IMR-90 (cell line): ENCODE measurements at regions not wholly inside any gene's neighbourhood (a gene's known extent, or its start where the extent isn't known, plus 50 kb on each side); places are given as distances from the start of the nearest gene placed in this dataset.

Experiments
- ATAC-seq: fragments of 200-7000 bp; cut with Tn5 transposase; 2 replicates; pipeline ENCODE4 v1.9.1; 2020; ENCODE audit warnings: low read depth, mild to moderate bottlenecking, moderate library complexity
- BruUV-seq: library from RNA; stranded (reverse); fragments of 400-500 nt; replicated peaks from 2 replicates; lab custom pipeline; 2021; lab: Mats Ljungman, UMichigan
- CTCF ChIA-PET: fragments of 300-600 bp; formaldehyde crosslinking; extraction: SDS; loops from one replicate; lab custom pipeline; 2021; ENCODE audit warnings: antibody characterized with exemption; lab: Yijun Ruan, JAX
- POLR2A ChIA-PET: fragments of 300-600 bp; sonication (Branson Sonifier 250); formaldehyde crosslinking; loops from one replicate; lab custom pipeline; 2022; ENCODE audit warnings: antibody characterized with exemption; ENCODE audit not compliant: unreplicated experiment; lab: Charles Lee
- DNase-seq: peaks from one replicate; pipeline ENCODE4 v3.0.0; 2013
- H2AFZ ChIP-seq: replicated peaks from 2 replicates; pipeline ENCODE3; 2013; ENCODE audit warnings: low read length, mild to moderate bottlenecking; ENCODE audit not compliant: poor library complexity
- H2AK5ac ChIP-seq: 2 replicates; pipeline ENCODE4 v1.6.1; 2013; ENCODE audit warnings: low read depth, low read length, inconsistent platforms
- H2AK9ac ChIP-seq: replicated peaks from 2 replicates; pipeline ENCODE3; 2013; ENCODE audit warnings: mild to moderate bottlenecking, low read depth, low read length, moderate library complexity; ENCODE audit not compliant: poor library complexity
- H2BK120ac ChIP-seq: 2 replicates; pipeline ENCODE4 v1.6.1; 2013; ENCODE audit warnings: low read depth, low read length, inconsistent platforms
- H2BK15ac ChIP-seq: 3 replicates; pipeline ENCODE4 v1.6.1; 2013; ENCODE audit warnings: low read depth, low read length, inconsistent platforms
- H2BK20ac ChIP-seq: 2 replicates; pipeline ENCODE4 v1.6.1; 2013; ENCODE audit warnings: low read depth, mild to moderate bottlenecking, inconsistent platforms, low read length, moderate library complexity
- H2BK5ac ChIP-seq: 2 replicates; pipeline ENCODE4 v1.6.1; 2013; ENCODE audit warnings: mild to moderate bottlenecking, low read depth, low read length, inconsistent platforms; ENCODE audit not compliant: poor library complexity, severe bottlenecking
- H3K14ac ChIP-seq: replicated peaks from 2 replicates; pipeline ENCODE4 v1.6.1; 2013; ENCODE audit warnings: low read depth, low read length, inconsistent platforms
- H3K18ac ChIP-seq: 2 replicates; pipeline ENCODE4 v1.6.1; 2013; ENCODE audit warnings: low read depth, low read length, control low read depth
- H3K23ac ChIP-seq: 2 replicates; pipeline ENCODE4 v1.6.1; 2013; ENCODE audit warnings: low read depth, low read length, inconsistent platforms
- H3K27ac ChIP-seq: 2 replicates; pipeline ENCODE4 v1.5.1; 2013; ENCODE audit warnings: mild to moderate bottlenecking, control low read depth, low read length; ENCODE audit not compliant: insufficient read depth
- H3K27me3 ChIP-seq: 2 replicates; pipeline ENCODE4 v1.6.1; 2013; ENCODE audit warnings: low read length; ENCODE audit not compliant: control insufficient read depth, insufficient read depth
- H3K36me3 ChIP-seq: 2 replicates; pipeline ENCODE4 v1.6.1; 2013; ENCODE audit warnings: low read length, mixed read lengths; ENCODE audit not compliant: control insufficient read depth, insufficient read depth
- H3K4ac ChIP-seq: 2 replicates; pipeline ENCODE4 v1.6.1; 2013; ENCODE audit warnings: low read depth, low read length, inconsistent platforms
- H3K4me1 ChIP-seq: 2 replicates; pipeline ENCODE4 v1.6.1; 2013; ENCODE audit warnings: low read length, mixed read lengths; ENCODE audit not compliant: control insufficient read depth, insufficient read depth
- H3K4me2 ChIP-seq: 2 replicates; pipeline ENCODE4 v1.6.1; 2013; ENCODE audit warnings: low read depth, mild to moderate bottlenecking, control low read depth, low read length, moderate library complexity
- H3K4me3 ChIP-seq: 2 replicates; pipeline ENCODE4 v1.5.1; 2013; ENCODE audit warnings: low read depth, mild to moderate bottlenecking, control low read depth, low read length, moderate library complexity; ENCODE audit not compliant: insufficient read depth
- H3K56ac ChIP-seq: 2 replicates; pipeline ENCODE4 v1.6.1; 2013; ENCODE audit warnings: low read length, inconsistent platforms; ENCODE audit not compliant: insufficient read depth; ENCODE audit errors: extremely low read depth
- H3K79me1 ChIP-seq, 2 experiments: 2 replicates each; pipeline ENCODE4 v1.6.1; 2013; ENCODE audit warnings: low read length in 2 of 2, inconsistent platforms in 1 of 2, low read depth in 1 of 2
- H3K9ac ChIP-seq: 2 replicates; pipeline ENCODE4 v1.6.1; 2013; ENCODE audit warnings: low read depth, low read length, control low read depth
- H3K9me1 ChIP-seq: 2 replicates; pipeline ENCODE4 v1.6.1; 2013; ENCODE audit warnings: low read length, inconsistent platforms; ENCODE audit not compliant: insufficient read depth
- H3K9me3 ChIP-seq: 2 replicates; pipeline ENCODE4 v1.6.1; 2013; ENCODE audit warnings: low read length; ENCODE audit not compliant: control insufficient read depth, insufficient read depth
- H4K20me1 ChIP-seq: 2 replicates; pipeline ENCODE4 v1.6.1; 2013; ENCODE audit warnings: low read length, inconsistent platforms; ENCODE audit not compliant: insufficient read depth
- H4K5ac ChIP-seq: 2 replicates; pipeline ENCODE4 v1.6.1; 2013; ENCODE audit warnings: mild to moderate bottlenecking, low read depth, low read length, control low read depth
- H4K8ac ChIP-seq, 2 experiments: 2 replicates each; pipeline ENCODE4 v1.6.1; 2013; ENCODE audit warnings: low read depth in 2 of 2, low read length in 2 of 2, control low read depth in 1 of 2, inconsistent platforms in 1 of 2
- H4K91ac ChIP-seq: 2 replicates; pipeline ENCODE4 v1.6.1; 2013; ENCODE audit warnings: low read depth, low read length, inconsistent platforms; ENCODE audit not compliant: insufficient read depth
- BHLHE40 ChIP-seq: fragments of 150-350 bp; IDR thresholded peaks from 2 replicates; pipeline ENCODE4 v1.6.1; 2016; ENCODE audit warnings: mild to moderate bottlenecking, low read depth, low read length
- CHD1 ChIP-seq: IDR thresholded peaks from 2 replicates; pipeline ENCODE4 v1.6.1; 2012; ENCODE audit warnings: low read depth, low read length, improper control_type of control experiment
- CTCF ChIP-seq: conservative IDR thresholded peaks from 2 replicates; pipeline ENCODE4 v1.5.1; 2012; ENCODE audit warnings: mild to moderate bottlenecking, low read depth, low read length, improper control_type of control experiment
- FOS ChIP-seq: fragments of 150-350 bp; IDR thresholded peaks from 2 replicates; pipeline ENCODE4 v1.6.1; 2016; ENCODE audit warnings: low read depth, low read length
- MAFK ChIP-seq: IDR thresholded peaks from 2 replicates; pipeline ENCODE4 v1.6.1; 2012; ENCODE audit warnings: low read depth, low read length, improper control_type of control experiment
- MAZ ChIP-seq: IDR thresholded peaks from 2 replicates; pipeline ENCODE4 v1.6.1; 2012; ENCODE audit warnings: low read depth, mild to moderate bottlenecking, low read length, improper control_type of control experiment, moderate library complexity, borderline replicate concordance
- MXI1 ChIP-seq: IDR thresholded peaks from 2 replicates; pipeline ENCODE4 v1.6.1; 2012; ENCODE audit warnings: low read depth, mild to moderate bottlenecking, low read length, moderate library complexity, borderline replicate concordance
- NFE2L2 ChIP-seq: fragments of 150-350 bp; IDR thresholded peaks from 2 replicates; pipeline ENCODE4 v1.6.1; 2016; ENCODE audit warnings: low read depth, mild to moderate bottlenecking, low read length
- RAD21 ChIP-seq: IDR thresholded peaks from 2 replicates; pipeline ENCODE4 v1.6.1; 2012; ENCODE audit warnings: low read length, improper control_type of control experiment
- SMC3 ChIP-seq: fragments of 150-350 bp; IDR thresholded peaks from 2 replicates; pipeline ENCODE4 v1.6.1; 2016; ENCODE audit warnings: low read depth, mild to moderate bottlenecking, antibody characterized with exemption, low read length, moderate library complexity
- USF2 ChIP-seq: fragments of 150-350 bp; IDR thresholded peaks from 2 replicates; pipeline ENCODE4 v1.6.1; 2017; ENCODE audit warnings: mild to moderate bottlenecking, antibody characterized with exemption, low read length, low read depth
- WGBS, 2 experiments: methylation state at CpG; one replicate each; pipeline versions ENCODE4 v1.1.5 to v1.1.7; 2013; ENCODE audit warnings: missing lambda C conversion rate in 2 of 2; ENCODE audit not compliant: insufficient read length in 1 of 2; ENCODE audit errors: extremely low coverage in 2 of 2; 5-methylcytosine and 5-hydroxymethylcytosine counted together
- dilution Hi-C: fragments of 300-500 bp; cut with HindIII; formaldehyde crosslinking; loops from one replicate; pipeline ENCODE4 v1.14.3; 2018; ENCODE audit warnings: low sequenced_read_pairs; ENCODE audit not compliant: unreplicated experiment
- in situ Hi-C: fragments of 300-500 bp; cut with MboI; formaldehyde crosslinking; loops from 3 replicates; pipeline ENCODE4 v1.14.3; 2019; ENCODE audit warnings: low sequenced_read_pairs, inconsistent platforms, mixed read lengths
- intact Hi-C: fragments of 100-400 bp; cut with micrococcal nuclease; formaldehyde crosslinking; loops from 2 replicates; pipeline ENCODE4 v1.10.0; 2022
- TF ChIP-seq, protein P1 (sequence below): fragments of 150-350 bp; IDR thresholded peaks from 2 replicates; pipeline ENCODE4 v1.6.1; 2016; ENCODE audit warnings: low read depth, mild to moderate bottlenecking, low read length, moderate library complexity, borderline replicate concordance

DNA sequence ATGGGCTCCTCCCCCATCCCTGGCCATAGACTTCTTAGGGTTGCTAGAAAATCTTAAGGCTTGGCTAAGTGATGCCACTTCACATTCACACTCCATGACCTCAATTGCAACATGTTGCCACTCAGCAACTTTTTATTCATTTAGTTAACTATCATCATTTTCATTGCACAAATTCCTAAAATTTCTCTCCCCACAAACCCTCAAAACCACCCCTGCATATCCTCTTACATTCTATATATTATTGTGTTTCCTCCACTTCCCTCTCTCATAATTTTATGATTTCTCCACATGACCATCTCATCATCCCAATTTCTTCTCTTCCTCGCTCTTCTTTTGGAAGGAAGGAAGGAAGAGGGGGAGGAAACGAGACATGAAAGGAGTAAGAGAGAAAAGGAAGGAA, 436.0 kb downstream of the HACE1 start:
- no peaks in the 10 kb centered on the region for H4K20me1 ChIP-seq
- H3K9me1 ChIP-seq = no peaks in the 10 kb centered on the region
- H2AFZ ChIP-seq = no peak overlapping the region
- no peak overlapping the region for H2BK5ac ChIP-seq
- H2AK9ac ChIP-seq = no peak overlapping the region
- 14 to 67% methylated on average over 1 of the region's 2 CpGs for WGBS, 2 experiments
- no peaks in the 10 kb centered on the region for H3K27me3 ChIP-seq
- H2BK20ac ChIP-seq = no peak overlapping the region
- no peak overlapping the region for H3K23ac ChIP-seq
- no peaks in the 10 kb centered on the region for H3K36me3 ChIP-seq
- H3K4me1 ChIP-seq = no peaks in the 10 kb centered on the region
- H3K4ac ChIP-seq = no peak overlapping the region
- no peaks in the 10 kb centered on the region for H3K79me1 ChIP-seq
- ATAC-seq (no peak), DNase-seq (no peak)
- dilution Hi-C loops = no loop called here
- ChIA-PET POLR2A (no interaction called here), CTCF (no interaction called here)
- no peak for TF ChIP-seq NFE2L2
- TF ChIP-seq SMC3 = no peak
- TF ChIP-seq RAD21 = no peak
- TF ChIP-seq MAFK = no peak
- TF ChIP-seq CTCF = no peak
- TF ChIP-seq CHD1 = no peak
- no peak for TF ChIP-seq BHLHE40
- TF ChIP-seq USF2 = no peak
- TF ChIP-seq FOS = no peak
- no peak for TF ChIP-seq MAZ
- no peak for TF ChIP-seq MXI1
- TF ChIP-seq, protein P1, sequence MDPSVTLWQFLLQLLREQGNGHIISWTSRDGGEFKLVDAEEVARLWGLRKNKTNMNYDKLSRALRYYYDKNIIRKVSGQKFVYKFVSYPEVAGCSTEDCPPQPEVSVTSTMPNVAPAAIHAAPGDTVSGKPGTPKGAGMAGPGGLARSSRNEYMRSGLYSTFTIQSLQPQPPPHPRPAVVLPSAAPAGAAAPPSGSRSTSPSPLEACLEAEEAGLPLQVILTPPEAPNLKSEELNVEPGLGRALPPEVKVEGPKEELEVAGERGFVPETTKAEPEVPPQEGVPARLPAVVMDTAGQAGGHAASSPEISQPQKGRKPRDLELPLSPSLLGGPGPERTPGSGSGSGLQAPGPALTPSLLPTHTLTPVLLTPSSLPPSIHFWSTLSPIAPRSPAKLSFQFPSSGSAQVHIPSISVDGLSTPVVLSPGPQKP = no peak
- H2AK5ac ChIP-seq = no peak overlapping the region
- H3K4me3 ChIP-seq = no peak overlapping the region
- no peak overlapping the region for H3K56ac ChIP-seq
- H3K14ac ChIP-seq = no peak overlapping the region
- no peak overlapping the region for H3K27ac ChIP-seq
- no peak overlapping the region for H4K8ac ChIP-seq
- in situ Hi-C loops = no loop called here
- H4K91ac ChIP-seq = no peak overlapping the region
- no TSS peak for BruUV-seq
- no peak overlapping the region for H2BK120ac ChIP-seq
- H3K9ac ChIP-seq = no peak overlapping the region
- intact Hi-C loops = no loop called here
- H3K9me3 ChIP-seq = peaks cover 4% of the 10 kb centered on the region
- no peak overlapping the region for H3K4me2 ChIP-seq
- no peak overlapping the region for H2BK15ac ChIP-seq
- H4K5ac ChIP-seq = no peak overlapping the region
- no peak overlapping the region for H3K18ac ChIP-seq
